ENCODE measurements at regions not wholly inside any gene's neighbourhood (a gene's known extent, or its start where the extent isn't known, plus 50 kb on each side); places are given as distances from the start of the nearest gene placed in this dataset.
"Not testable (repeated sequence)": the region's sequence is repeated elsewhere in the genome, so short reads cannot be mapped to it uniquely, and the experiment has no call there.

DNA sequence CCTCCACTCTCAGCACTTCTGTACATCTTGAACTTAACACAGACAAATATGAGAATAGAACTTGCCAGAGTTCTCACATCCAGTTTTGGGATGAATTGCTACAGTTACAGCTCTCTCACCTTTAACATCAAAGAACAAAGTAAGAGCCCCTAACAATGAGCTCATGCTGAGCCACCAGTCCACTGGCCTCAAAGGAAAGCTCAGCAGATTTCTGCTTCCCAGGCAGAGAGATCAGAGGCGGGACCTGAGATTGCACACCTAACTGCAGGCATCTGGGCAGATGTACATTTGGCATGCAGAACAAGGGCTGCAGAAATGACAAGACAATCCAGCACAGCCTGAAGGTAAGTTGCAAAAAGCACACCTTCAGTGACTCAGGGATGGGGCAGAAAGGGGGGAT is 300.9 kb downstream of the MRPS30 start:
- H3K27me3 ChIP-seq (replicated peaks) = no peaks in the 10 kb centered on the region
- H3K36me3 ChIP-seq = no peaks in the 10 kb centered on the region
- no peaks in the 10 kb centered on the region; the same call in none of the 2 replicates for H3K9me3 ChIP-seq (replicated peaks)
- no peak for DNase-seq (ENCODE audit: low read depth in 1 of 2, low spot score in 2 of 2)
- no peaks in the 10 kb centered on the region for H3K4me1 ChIP-seq (replicated peaks)
- H3K27ac ChIP-seq = no peak overlapping the region
- H3K4me3 ChIP-seq = no peak overlapping the region

GRCh38 chr5:45110399-45110798 is 301.7 kb downstream of the MRPS30 start:
- DNase-seq (ENCODE audit: low read depth in 1 of 2, low spot score in 2 of 2) = no peak
- Histone ChIP-seq H3K27me3 (replicated peaks) (no peaks in the 10 kb centered on the region), H3K36me3 (no peaks in the 10 kb centered on the region), H3K27ac (no peak overlapping the region), H3K4me1 (replicated peaks) (no peaks in the 10 kb centered on the region), H3K4me3 (no peak overlapping the region), H3K9me3 (replicated peaks) (no peaks in the 10 kb centered on the region; the same call in 1 of the 2 replicates)

GRCh38 chr5:45113726-45114125 is 305.0 kb downstream of the MRPS30 start:
- Histone ChIP-seq H3K4me1 (replicated peaks) (no peaks in the 10 kb centered on the region), H3K27ac (no peak overlapping the region), H3K9me3 (replicated peaks) (peaks cover 4% of the 10 kb centered on the region; the same call in 1 of the 2 replicates), H3K27me3 (replicated peaks) (no peaks in the 10 kb centered on the region), H3K4me3 (no peak overlapping the region), H3K36me3 (no peaks in the 10 kb centered on the region)
- no peak for DNase-seq (ENCODE audit: low read depth in 1 of 2, low spot score in 2 of 2)

DNA sequence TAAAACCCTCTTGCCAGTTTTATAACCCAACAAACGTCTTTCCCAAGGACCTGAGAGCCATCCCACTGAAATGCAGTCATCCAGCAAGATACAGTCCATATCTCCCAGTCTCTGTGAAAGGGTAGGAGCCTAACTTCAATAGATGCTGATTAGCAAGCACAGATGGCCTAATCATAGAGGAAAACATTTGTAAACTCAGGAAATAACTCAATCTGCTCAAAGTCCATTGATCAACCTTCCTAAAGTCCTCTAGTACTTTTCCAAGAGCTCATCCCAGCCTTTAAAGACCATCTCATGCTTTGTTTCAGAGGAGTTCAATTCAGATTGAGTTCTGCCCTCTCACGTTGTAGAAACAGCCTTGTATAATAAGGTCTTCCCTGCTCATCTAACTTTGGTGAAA is 324.2 kb downstream of the MRPS30 start:
- Histone ChIP-seq H3K9me3 (replicated peaks) (0 out of 2 replicates have a peak, but pooled peaks cover 2% of the 10 kb centered on the region), H3K27ac (no peak overlapping the region), H3K36me3 (no peaks in the 10 kb centered on the region), H3K4me1 (replicated peaks) (no peaks in the 10 kb centered on the region), H3K27me3 (replicated peaks) (no peaks in the 10 kb centered on the region; the same call in 1 of the 2 replicates), H3K4me3 (no peak overlapping the region)
- DNase-seq (ENCODE audit: low read depth in 1 of 2, low spot score in 2 of 2) = no peak

GRCh38 chr5:45162974-45163373 is 354.2 kb downstream of the MRPS30 start:
- no peak overlapping the region for H3K4me3 ChIP-seq
- H3K27ac ChIP-seq = no peak overlapping the region
- DNase-seq (ENCODE audit: low read depth in 1 of 2, low spot score in 2 of 2) = no peak
- H3K36me3 ChIP-seq = no peaks in the 10 kb centered on the region
- peaks cover 8% of the 10 kb centered on the region; the same call in 1 of the 2 replicates for H3K9me3 ChIP-seq (replicated peaks)
- H3K4me1 ChIP-seq (replicated peaks) = no peaks in the 10 kb centered on the region
- no peaks in the 10 kb centered on the region for H3K27me3 ChIP-seq (replicated peaks)

- DNase-seq (ENCODE audit: low read depth in 1 of 2, low spot score in 2 of 2) = no peak
- H3K9me3 ChIP-seq (replicated peaks) = no peaks in the 10 kb centered on the region
- H3K27ac ChIP-seq = no peak overlapping the region
- no peaks in the 10 kb centered on the region for H3K27me3 ChIP-seq (replicated peaks)
- no peaks in the 10 kb centered on the region for H3K36me3 ChIP-seq
- no peak overlapping the region for H3K4me3 ChIP-seq
- H3K4me1 ChIP-seq (replicated peaks) = no peaks in the 10 kb centered on the region
Observed at GRCh38 chr5:45171563-45171962, 362.8 kb downstream of the MRPS30 start.

DNA sequence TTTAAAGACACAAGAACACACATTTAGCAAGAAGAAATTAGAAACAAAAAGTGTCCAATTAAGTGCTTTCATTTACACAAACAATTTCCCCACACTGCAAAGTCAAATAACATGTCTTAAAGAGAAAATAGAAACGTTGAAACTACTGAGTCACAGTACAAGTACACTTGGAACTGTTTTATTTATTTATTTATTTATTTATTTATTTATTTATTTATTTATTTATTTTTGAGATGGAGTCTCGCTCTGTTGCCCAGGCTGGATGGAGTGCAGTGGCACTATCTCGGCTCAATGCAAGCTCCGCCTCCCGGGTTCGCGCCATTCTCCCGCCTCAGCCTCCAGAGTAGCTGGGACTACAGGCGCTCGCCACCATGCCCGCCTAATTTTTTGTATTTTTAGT is 363.9 kb downstream of the MRPS30 start:
- H3K4me1 ChIP-seq (replicated peaks); H3K36me3 ChIP-seq; DNase-seq (ENCODE audit: low read depth in 1 of 2, low spot score in 2 of 2); H3K9me3 ChIP-seq (replicated peaks); H3K27ac ChIP-seq; H3K4me3 ChIP-seq; H3K27me3 ChIP-seq (replicated peaks): not testable (repeated sequence)

- H3K9me3 ChIP-seq (replicated peaks) = no peaks in the 10 kb centered on the region
- no peak overlapping the region for H3K27ac ChIP-seq
- no peaks in the 10 kb centered on the region for H3K4me1 ChIP-seq (replicated peaks)
- DNase-seq (ENCODE audit: low read depth in 1 of 2, low spot score in 2 of 2) = no peak
- H3K4me3 ChIP-seq = no peak overlapping the region
- no peaks in the 10 kb centered on the region for H3K36me3 ChIP-seq
- H3K27me3 ChIP-seq (replicated peaks) = no peaks in the 10 kb centered on the region
Observed at GRCh38 chr5:45179686-45180085, 370.9 kb downstream of the MRPS30 start.

- H3K36me3 ChIP-seq = no peaks in the 10 kb centered on the region
- no peaks in the 10 kb centered on the region for H3K9me3 ChIP-seq (replicated peaks)
- H3K4me1 ChIP-seq (replicated peaks) = no peaks in the 10 kb centered on the region
- H3K4me3 ChIP-seq = no peak overlapping the region
- no peak overlapping the region for H3K27ac ChIP-seq
- H3K27me3 ChIP-seq (replicated peaks) = no peaks in the 10 kb centered on the region
- no peak for DNase-seq (ENCODE audit: low read depth in 1 of 2, low spot score in 2 of 2)
Observed at GRCh38 chr5:45189042-45189441, 380.3 kb downstream of the MRPS30 start.

DNA sequence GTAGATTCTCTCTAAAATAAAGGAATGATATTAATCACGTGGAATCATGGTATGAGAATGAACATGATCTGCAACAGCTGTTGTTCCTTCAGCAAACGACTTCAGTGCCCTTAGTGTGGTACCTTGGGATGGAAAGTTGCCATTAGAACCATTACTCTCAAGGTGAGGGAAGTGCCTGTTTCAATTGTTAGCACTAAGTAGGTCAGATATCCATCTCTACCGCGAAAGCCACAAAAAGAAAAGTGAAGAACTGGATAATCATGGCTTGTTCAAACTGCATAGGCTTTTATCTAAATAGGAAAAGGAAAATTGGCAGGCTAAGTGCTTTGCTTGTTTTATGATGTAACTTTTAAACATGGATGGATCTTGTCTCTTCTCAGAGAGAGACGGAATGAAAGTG is 380.7 kb downstream of the MRPS30 start:
- no peaks in the 10 kb centered on the region for H3K4me1 ChIP-seq (replicated peaks)
- no peak for DNase-seq (ENCODE audit: low read depth in 1 of 2, low spot score in 2 of 2)
- no peaks in the 10 kb centered on the region for H3K27me3 ChIP-seq (replicated peaks)

GRCh38 chr5:45195026-45195425 is 386.3 kb downstream of the MRPS30 start:
- Histone ChIP-seq H3K36me3 (no peaks in the 10 kb centered on the region), H3K4me1 (replicated peaks) (no peaks in the 10 kb centered on the region), H3K4me3 (no peak overlapping the region), H3K9me3 (replicated peaks) (peaks cover 4% of the 10 kb centered on the region; the same call in 1 of the 2 replicates), H3K27me3 (replicated peaks) (no peaks in the 10 kb centered on the region), H3K27ac (no peak overlapping the region)
- DNase-seq (ENCODE audit: low read depth in 1 of 2, low spot score in 2 of 2) = no peak

More for the DNA sequence above, 380.7 kb downstream of the MRPS30 start:
- no peak overlapping the region for H3K4me3 ChIP-seq
- H3K36me3 ChIP-seq = no peaks in the 10 kb centered on the region
- no peak overlapping the region for H3K27ac ChIP-seq
- H3K9me3 ChIP-seq (replicated peaks) = no peaks in the 10 kb centered on the region
